WTC11 (cell line): ENCODE measurements at regions not wholly inside any gene's neighbourhood (a gene's known extent, or its start where the extent isn't known, plus 50 kb on each side); places are given as distances from the start of the nearest gene placed in this dataset.

Source experiments
- CREB1 ChIP-seq: sonication (generic); formaldehyde crosslinking; IDR thresholded peaks from 2 replicates; pipeline ENCODE4 v1.8.0; 2023; ENCODE audit warnings: mild to moderate bottlenecking, missing genetic modification reagents
- CTCF ChIP-seq: fragments of 200-600 bp; IDR thresholded peaks from 2 replicates; pipeline ENCODE4 v1.8.0; 2022; ENCODE audit warnings: antibody characterized with exemption
- ESRRA ChIP-seq: sonication (generic); formaldehyde crosslinking; IDR thresholded peaks from 2 replicates; pipeline ENCODE4 v1.8.1; 2022; ENCODE audit warnings: mild to moderate bottlenecking, missing genetic modification reagents, borderline replicate concordance
- GABPB1 ChIP-seq: sonication (generic); formaldehyde crosslinking; IDR thresholded peaks from 2 replicates; pipeline ENCODE4 v1.8.1; 2023; ENCODE audit warnings: mild to moderate bottlenecking, missing genetic modification reagents
- MAX ChIP-seq: sonication (generic); formaldehyde crosslinking; IDR thresholded peaks from 2 replicates; pipeline ENCODE4 v1.8.0; 2022; ENCODE audit warnings: mild to moderate bottlenecking, missing genetic modification reagents
- NR1H2 ChIP-seq: sonication (generic); formaldehyde crosslinking; IDR thresholded peaks from 2 replicates; pipeline ENCODE4 v1.9.0; 2021; ENCODE audit warnings: mild to moderate bottlenecking, moderate library complexity, missing genetic modification reagents

GRCh38 chr16:31714903-31715504, 158.6 kb upstream of the ZNF267 start:
- no peak for TF ChIP-seq MAX (CRISPR knock-in tag)
- no peak for TF ChIP-seq CTCF
- TF ChIP-seq ESRRA (CRISPR knock-in tag) = no peak
- TF ChIP-seq CREB1 (CRISPR knock-in tag) = no peak
- no peak for TF ChIP-seq NR1H2
- no peak for TF ChIP-seq GABPB1 (CRISPR knock-in tag)
